IPS-20b (cell line): ENCODE measurements at regions not wholly inside any gene's neighbourhood (a gene's known extent, or its start where the extent isn't known, plus 50 kb on each side); places are given as distances from the start of the nearest gene placed in this dataset.

Experiments used
- H3K27ac ChIP-seq: one replicate; pipeline ENCODE4 v1.5.1; 2013; ENCODE audit warnings: low read length
- H3K27me3 ChIP-seq: 2 replicates; pipeline ENCODE4 v1.6.1; 2013; ENCODE audit warnings: mild to moderate bottlenecking, low read length, inconsistent platforms; ENCODE audit not compliant: insufficient read depth
- H3K36me3 ChIP-seq: 2 replicates; pipeline ENCODE4 v1.6.1; 2013; ENCODE audit warnings: low read depth, mild to moderate bottlenecking, inconsistent platforms, low read length, moderate library complexity; ENCODE audit not compliant: insufficient read depth
- H3K4me1 ChIP-seq: 2 replicates; pipeline ENCODE4 v1.6.1; 2013; ENCODE audit warnings: mild to moderate bottlenecking, control low read depth, inconsistent platforms, low read length, moderate library complexity; ENCODE audit not compliant: insufficient read depth
- H3K4me3 ChIP-seq: 2 replicates; pipeline ENCODE4 v1.5.1; 2013; ENCODE audit warnings: mild to moderate bottlenecking, low read length, inconsistent platforms
- H3K9ac ChIP-seq: 2 replicates; pipeline ENCODE4 v1.6.1; 2013; ENCODE audit warnings: low read depth, mild to moderate bottlenecking, inconsistent platforms, low read length, moderate library complexity
- H3K9me3 ChIP-seq: 2 replicates; pipeline ENCODE4 v1.6.1; 2013; ENCODE audit warnings: mild to moderate bottlenecking, low read depth, low read length, inconsistent platforms; ENCODE audit not compliant: insufficient read depth

GRCh38 chr7:22937946-22938345 lies 76.0 kb downstream of the HYCC1 start:
- Histone ChIP-seq H3K27me3 (no peaks in the 10 kb centered on the region), H3K9me3 (no peaks in the 10 kb centered on the region), H3K36me3 (no peaks in the 10 kb centered on the region), H3K4me3 (no peak overlapping the region), H3K4me1 (peaks cover 18% of the 10 kb centered on the region), H3K27ac (no peak overlapping the region), H3K9ac (no peak overlapping the region)

- H3K9ac ChIP-seq: no peak overlapping the region
- H3K27ac ChIP-seq: no peak overlapping the region
- no peaks in the 10 kb centered on the region for H3K27me3 ChIP-seq
- peaks cover 3% of the 10 kb centered on the region; the same call in 1 of the 2 replicates for H3K4me1 ChIP-seq
- H3K4me3 ChIP-seq: no peak overlapping the region
- H3K36me3 ChIP-seq: no peaks in the 10 kb centered on the region
- H3K9me3 ChIP-seq: no peaks in the 10 kb centered on the region
Measured at GRCh38 chr7:22936246-22936645, 77.7 kb downstream of the HYCC1 start.

- Histone ChIP-seq H3K27me3 (no peaks in the 10 kb centered on the region), H3K36me3 (no peaks in the 10 kb centered on the region), H3K27ac (no peak overlapping the region), H3K4me3 (no peak overlapping the region), H3K4me1 (peaks cover 3% of the 10 kb centered on the region; the same call in 1 of the 2 replicates), H3K9me3 (no peaks in the 10 kb centered on the region), H3K9ac (no peak overlapping the region)
Measured at GRCh38 chr7:22935269-22935668, 78.7 kb downstream of the HYCC1 start.

GRCh38 chr7:22934473-22935065 lies 79.4 kb downstream of the HYCC1 start:
- Histone ChIP-seq H3K27me3 (no peaks in the 10 kb centered on the region), H3K27ac (no peak overlapping the region), H3K9ac (no peak overlapping the region)

GRCh38 chr7:22934023-22934422 lies 79.9 kb downstream of the HYCC1 start:
- Histone ChIP-seq H3K4me3 (no peak overlapping the region), H3K27ac (no peak overlapping the region), H3K9me3 (no peaks in the 10 kb centered on the region), H3K4me1 (peaks cover 3% of the 10 kb centered on the region; the same call in 1 of the 2 replicates), H3K9ac (no peak overlapping the region), H3K27me3 (no peaks in the 10 kb centered on the region), H3K36me3 (no peaks in the 10 kb centered on the region)

More at GRCh38 chr7:22934473-22935065, 79.4 kb downstream of the HYCC1 start:
- no peak overlapping the region for H3K4me3 ChIP-seq
- H3K9me3 ChIP-seq: no peaks in the 10 kb centered on the region
- peaks cover 3% of the 10 kb centered on the region; the same call in 1 of the 2 replicates for H3K4me1 ChIP-seq
- no peaks in the 10 kb centered on the region for H3K36me3 ChIP-seq

GRCh38 chr7:22932896-22933295 lies 81.0 kb downstream of the HYCC1 start:
- H3K27me3 ChIP-seq: no peaks in the 10 kb centered on the region
- H3K36me3 ChIP-seq: no peaks in the 10 kb centered on the region
- H3K27ac ChIP-seq: no peak overlapping the region
- H3K9ac ChIP-seq: no peak overlapping the region
- no peaks in the 10 kb centered on the region for H3K9me3 ChIP-seq
- H3K4me1 ChIP-seq: no peaks in the 10 kb centered on the region; the same call in 1 of the 2 replicates
- no peak overlapping the region for H3K4me3 ChIP-seq

- no peak overlapping the region for H3K4me3 ChIP-seq
- no peaks in the 10 kb centered on the region for H3K4me1 ChIP-seq
- no peaks in the 10 kb centered on the region for H3K36me3 ChIP-seq
Measured at GRCh38 chr7:22931011-22931410, 82.9 kb downstream of the HYCC1 start.

GRCh38 chr7:22922307-22922706 lies 91.6 kb downstream of the HYCC1 start:
- Histone ChIP-seq H3K9ac (no peak overlapping the region), H3K4me1 (no peaks in the 10 kb centered on the region), H3K9me3 (peaks cover 19% of the 10 kb centered on the region), H3K36me3 (no peaks in the 10 kb centered on the region), H3K27ac (no peak overlapping the region), H3K27me3 (no peaks in the 10 kb centered on the region), H3K4me3 (no peak overlapping the region)

More at GRCh38 chr7:22931011-22931410, 82.9 kb downstream of the HYCC1 start:
- Histone ChIP-seq H3K9me3 (no peaks in the 10 kb centered on the region), H3K27ac (no peak overlapping the region), H3K27me3 (no peaks in the 10 kb centered on the region), H3K9ac (no peak overlapping the region)

GRCh38 chr7:22921386-22922086 lies 92.4 kb downstream of the HYCC1 start:
- Histone ChIP-seq H3K4me3 (no peak overlapping the region), H3K27ac (no peak overlapping the region), H3K9ac (no peak overlapping the region), H3K36me3 (no peaks in the 10 kb centered on the region), H3K9me3 (peaks cover 19% of the 10 kb centered on the region), H3K4me1 (no peaks in the 10 kb centered on the region), H3K27me3 (no peaks in the 10 kb centered on the region)

- Histone ChIP-seq H3K36me3 (no peaks in the 10 kb centered on the region), H3K4me3 (no peak overlapping the region), H3K9ac (no peak overlapping the region), H3K9me3 (peaks cover 19% of the 10 kb centered on the region), H3K27me3 (no peaks in the 10 kb centered on the region), H3K27ac (no peak overlapping the region), H3K4me1 (no peaks in the 10 kb centered on the region)
Measured at GRCh38 chr7:22920672-22921071, 93.3 kb downstream of the HYCC1 start.

- H3K4me1 ChIP-seq: no peaks in the 10 kb centered on the region
- no peaks in the 10 kb centered on the region for H3K27me3 ChIP-seq
- no peak overlapping the region for H3K9ac ChIP-seq
- no peak overlapping the region for H3K27ac ChIP-seq
- H3K9me3 ChIP-seq: no peaks in the 10 kb centered on the region
- H3K4me3 ChIP-seq: no peak overlapping the region
- no peaks in the 10 kb centered on the region for H3K36me3 ChIP-seq
Measured at GRCh38 chr7:22913158-22913557, 90.5 kb upstream of the TOMM7 start.

GRCh38 chr7:22911889-22912288 lies 89.2 kb upstream of the TOMM7 start:
- Histone ChIP-seq H3K4me1 (no peaks in the 10 kb centered on the region), H3K9ac (no peak overlapping the region), H3K4me3 (no peak overlapping the region), H3K36me3 (no peaks in the 10 kb centered on the region), H3K9me3 (no peaks in the 10 kb centered on the region), H3K27ac (no peak overlapping the region), H3K27me3 (no peaks in the 10 kb centered on the region)
